NCI-H1092 (cell line): ENCODE measurements at regions not wholly inside any gene's neighbourhood (a gene's known extent, or its start where the extent isn't known, plus 50 kb on each side); places are given as distances from the start of the nearest gene placed in this dataset.

Experiments
- DNase-seq: peaks from one replicate; lab custom pipeline; 2025; lab: John Stamatoyannopoulos, UW

DNA sequence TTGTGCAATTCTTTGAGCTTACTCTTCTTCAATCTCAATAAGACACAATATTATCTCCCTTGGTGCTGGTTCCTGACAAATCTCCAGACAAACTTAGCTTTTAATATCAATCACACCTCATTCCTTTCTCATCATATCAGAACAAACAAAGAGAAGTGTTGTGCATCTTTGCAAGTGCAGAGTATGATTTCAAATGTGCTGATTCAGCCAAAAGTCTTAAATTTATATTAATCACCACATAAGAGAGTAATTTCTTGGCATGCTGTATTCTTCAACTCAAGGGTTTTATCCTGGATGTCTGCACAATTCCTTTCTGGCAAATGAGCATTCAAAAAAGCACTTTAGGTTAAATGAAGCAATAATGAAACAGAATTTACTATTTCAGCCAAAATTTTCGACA, 877.8 kb downstream of the ANKRD7 start:
- DNase-seq = no peak

DNA sequence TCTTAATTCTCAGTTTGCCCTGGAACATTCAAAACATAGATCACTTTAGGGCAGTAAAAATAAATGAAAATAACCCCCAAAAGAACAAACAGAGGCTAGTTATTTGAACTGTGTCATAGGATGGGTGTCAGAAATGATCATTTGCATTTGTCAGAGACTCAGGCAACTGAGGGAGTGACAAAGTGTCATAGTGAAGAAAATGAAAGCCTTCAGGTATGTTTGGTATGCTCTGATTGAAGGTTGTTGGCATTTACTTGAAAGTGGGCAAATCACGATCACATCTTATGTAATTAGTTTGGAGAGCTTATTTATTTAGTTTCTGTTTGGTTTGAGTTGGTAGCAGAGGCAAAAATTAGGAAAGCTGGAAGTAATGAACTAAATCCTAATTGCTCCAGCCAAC, 880.9 kb downstream of the ANKRD7 start:
- no peak for DNase-seq

DNA sequence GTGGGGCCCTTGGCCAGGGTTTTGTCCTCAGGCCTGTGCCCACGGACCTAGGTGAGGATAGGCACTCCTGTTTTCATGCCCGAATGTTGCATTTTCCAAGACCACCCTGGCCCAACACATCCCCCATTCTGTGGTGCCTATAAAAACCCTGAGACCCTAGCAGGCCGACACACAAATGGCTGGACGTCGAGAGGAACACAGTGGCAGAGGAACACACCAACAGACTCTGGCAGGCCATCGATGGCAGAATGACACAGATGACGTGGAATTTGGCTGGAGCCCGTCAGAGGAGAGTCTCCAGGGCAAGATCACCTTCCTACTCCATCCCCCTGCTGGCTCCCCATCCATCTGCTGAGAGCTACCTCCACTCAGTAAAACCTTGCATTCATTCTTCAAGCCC, 898.8 kb downstream of the ANKRD7 start:
- no peak for DNase-seq

DNA sequence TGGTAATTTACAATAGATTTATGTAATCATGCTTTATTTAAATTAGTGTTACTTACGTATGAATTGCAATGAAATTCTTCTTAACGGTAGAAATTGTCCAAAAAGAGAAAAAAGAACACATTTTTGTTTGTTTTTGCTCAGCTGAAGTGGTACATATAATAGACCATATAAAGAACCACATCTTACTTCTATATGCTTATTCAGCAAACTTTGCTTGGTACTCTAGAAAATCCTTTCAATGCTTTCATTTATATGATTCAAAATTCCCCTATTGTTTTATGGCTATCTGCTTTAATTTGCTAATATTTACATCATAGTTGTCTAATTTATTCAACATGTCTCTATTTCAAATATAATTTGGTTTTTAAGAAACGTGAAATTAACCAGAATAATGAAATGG, 903.2 kb downstream of the ANKRD7 start:
- DNase-seq = no peak

DNA sequence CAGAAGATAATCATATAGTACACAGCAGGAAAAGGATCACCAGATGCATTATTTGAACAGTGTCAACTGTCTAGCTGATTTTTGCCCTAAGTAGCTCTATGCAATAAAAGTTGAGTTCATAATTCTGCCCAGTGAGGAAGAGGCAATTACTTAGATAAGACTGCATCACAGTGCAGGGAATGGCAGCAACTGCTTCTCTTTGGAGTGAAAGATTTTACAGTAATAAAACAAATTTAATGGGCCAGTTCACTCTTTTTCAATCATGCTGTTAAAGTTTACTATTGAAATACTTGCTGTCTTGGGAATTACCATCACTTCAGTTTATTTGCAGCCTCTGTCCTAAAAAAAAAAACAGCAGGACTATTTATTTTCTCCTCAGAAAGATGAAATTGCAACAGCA, 907.9 kb downstream of the ANKRD7 start:
- DNase-seq = no peak

DNA sequence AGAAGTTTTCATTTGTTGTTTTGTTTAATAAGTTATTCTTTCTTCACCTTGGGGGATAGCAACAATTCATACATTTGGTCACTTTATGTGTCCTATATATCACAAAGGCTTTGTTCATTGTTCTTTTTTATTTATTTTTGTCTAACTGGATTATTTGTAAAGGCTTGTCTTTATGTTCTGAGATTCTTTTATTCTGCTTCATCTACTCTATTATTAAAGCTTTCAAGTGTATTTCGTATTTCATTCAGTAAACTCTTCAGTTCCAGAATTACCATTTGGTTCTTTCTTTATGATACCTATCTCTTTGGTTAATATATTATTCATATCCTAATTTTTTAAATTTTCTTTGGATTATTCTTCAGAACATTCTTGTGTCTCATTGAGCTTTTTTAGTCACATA, 942.9 kb downstream of the ANKRD7 start:
- DNase-seq = no peak

DNA sequence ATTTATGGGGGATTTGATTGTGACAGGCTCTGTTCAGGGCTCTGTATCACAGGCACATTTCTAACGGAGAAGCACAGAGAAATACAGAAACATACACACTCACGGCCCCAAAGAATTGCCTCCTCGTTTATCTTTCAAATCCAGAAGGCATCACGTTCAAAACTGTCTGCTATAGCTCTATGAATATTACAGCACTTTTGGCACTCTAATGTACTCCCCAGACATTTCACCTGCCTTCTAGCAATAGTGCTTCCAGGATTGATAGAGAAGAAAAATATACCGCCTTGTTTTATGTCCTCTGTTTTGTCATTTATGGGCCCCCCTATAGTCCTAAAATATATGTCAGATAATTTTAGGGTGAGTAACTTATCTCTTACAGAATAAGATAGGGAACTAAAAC, 947.5 kb downstream of the ANKRD7 start:
- DNase-seq = no peak

DNA sequence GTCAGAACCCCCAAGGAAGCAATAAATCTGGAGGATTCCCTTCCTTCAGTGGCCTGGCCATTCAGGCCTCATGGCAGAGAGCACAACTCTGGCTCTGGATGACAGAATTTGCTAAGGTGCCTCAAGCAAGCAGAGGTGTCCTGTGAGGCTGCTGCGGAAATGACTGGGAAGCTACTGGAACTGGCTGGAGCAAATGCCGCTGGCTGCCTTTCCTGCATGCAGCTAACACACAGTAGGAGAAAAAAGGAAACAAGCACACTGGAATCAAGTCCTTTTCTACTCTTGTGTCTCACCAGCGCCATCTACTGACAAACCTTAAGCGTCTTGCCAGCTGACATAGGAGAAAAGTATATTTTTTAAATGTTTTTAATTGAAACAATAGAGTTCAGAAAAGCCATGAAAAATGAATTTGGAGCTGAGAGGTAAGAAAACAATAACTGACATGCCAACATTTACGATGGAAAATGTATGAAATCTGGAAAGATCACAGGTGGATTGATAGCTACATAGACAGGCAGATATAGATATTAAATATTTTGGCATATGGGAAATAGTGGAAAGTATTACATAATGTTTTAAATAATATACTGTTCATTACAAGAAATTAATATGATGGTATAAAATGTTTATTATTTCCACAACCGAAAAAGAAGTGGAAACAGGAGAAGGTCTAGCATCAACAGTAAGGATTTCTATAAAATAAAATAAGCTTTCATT, 951.6 kb downstream of the ANKRD7 start:
- DNase-seq = peak; percentile 81

DNA sequence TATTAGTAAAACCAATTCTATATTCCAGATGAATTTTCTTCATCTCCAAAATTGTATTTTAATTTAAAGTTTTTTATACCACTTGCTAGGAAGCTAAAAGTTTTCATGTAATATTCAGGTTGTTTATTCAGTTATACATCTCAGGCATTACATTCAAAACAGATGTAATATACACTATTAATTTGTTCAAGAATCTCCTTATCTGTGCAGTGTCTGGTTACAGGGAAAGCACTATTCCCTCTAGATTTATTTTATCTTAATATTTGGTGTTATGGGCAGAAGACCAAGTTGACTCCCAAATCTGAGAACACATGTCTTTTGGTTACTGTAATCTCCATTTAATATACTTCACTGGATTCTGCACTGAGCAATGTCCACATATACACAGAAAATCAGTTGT, 953.4 kb downstream of the ANKRD7 start:
- DNase-seq = no peak

DNA sequence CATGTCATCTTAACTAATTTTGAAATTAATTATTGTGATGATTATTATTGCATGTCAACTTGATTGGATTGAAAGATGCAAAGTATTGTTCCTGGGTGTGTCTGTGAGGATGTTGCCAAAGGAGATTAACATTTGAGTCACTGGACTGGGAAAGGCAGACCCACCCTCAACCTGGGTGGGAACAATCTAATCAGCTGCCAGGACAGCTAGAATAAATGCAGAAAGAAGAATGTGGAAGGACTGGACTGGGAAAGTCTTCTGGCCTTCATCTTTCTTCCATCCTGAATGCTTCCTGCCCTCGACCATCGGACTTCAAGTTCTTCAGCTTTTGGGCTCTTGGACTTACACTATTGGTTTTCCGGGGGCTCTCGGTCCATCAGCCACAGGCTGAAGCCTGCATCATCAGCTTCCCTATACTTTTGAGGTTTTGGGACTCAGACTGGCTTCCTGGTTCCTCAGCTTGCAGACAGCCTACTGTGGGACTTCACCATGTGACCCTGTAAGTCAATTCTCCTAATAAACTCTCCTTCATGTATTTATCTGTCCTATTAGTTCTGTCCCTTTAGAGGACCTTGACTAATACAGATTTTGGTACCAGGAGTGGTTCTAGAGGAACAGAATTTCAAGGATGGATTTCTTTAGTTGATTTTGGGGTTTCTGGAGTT, 959.8 kb downstream of the ANKRD7 start:
- DNase-seq = no peak

DNA sequence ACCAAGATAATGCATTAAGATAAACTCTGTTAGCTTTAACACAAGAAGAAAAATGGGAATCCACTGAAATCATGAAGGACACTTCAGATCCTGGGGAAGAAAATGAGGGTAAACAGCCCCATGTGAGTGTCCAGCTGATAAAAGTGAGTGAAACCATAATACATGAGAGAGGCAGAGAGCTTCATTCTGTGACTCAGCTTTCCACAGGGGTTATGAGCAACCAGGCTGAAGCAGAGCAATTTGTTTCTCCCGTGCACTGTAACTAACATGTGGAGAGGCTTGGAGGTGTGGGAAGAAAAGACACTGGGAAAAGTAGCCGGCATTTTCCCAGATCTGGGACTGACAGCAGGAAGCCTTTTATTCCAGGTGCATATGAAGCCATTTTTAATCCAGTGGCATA, 971.7 kb downstream of the ANKRD7 start:
- DNase-seq = no peak

DNA sequence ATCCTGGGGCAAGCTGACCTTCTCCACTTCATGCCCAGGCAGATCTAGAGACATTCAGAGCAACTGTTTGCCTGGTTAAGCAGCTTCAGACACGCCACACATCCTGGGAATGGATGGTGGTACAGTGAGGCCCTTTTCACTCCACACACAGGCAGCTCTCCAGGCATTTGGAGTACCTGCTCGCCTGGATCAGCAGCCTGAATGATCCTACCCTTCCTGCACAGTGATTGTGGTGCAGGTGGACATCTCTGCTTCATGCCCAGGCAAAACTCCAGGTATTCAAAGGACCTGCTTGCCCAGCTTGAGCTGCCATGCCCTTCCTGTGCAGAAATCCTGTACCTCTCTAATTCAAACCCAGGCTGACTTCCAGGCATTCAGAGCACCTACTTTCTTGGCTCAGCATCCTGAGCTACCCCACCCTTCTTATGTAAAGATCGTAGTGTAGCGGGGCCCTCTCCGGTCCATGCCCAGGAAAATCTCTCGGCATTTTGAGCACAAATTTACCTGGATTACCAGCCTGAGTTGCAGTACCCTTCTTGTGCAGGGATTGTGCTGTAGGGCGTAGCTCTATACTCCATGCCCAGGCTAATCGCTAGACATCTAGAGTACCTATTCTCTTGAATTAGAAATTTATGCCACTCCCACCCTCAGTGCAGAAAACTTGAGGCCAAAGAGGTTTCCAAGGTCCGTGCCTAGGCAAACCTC, 972.8 kb downstream of the ANKRD7 start:
- no peak for DNase-seq

DNA sequence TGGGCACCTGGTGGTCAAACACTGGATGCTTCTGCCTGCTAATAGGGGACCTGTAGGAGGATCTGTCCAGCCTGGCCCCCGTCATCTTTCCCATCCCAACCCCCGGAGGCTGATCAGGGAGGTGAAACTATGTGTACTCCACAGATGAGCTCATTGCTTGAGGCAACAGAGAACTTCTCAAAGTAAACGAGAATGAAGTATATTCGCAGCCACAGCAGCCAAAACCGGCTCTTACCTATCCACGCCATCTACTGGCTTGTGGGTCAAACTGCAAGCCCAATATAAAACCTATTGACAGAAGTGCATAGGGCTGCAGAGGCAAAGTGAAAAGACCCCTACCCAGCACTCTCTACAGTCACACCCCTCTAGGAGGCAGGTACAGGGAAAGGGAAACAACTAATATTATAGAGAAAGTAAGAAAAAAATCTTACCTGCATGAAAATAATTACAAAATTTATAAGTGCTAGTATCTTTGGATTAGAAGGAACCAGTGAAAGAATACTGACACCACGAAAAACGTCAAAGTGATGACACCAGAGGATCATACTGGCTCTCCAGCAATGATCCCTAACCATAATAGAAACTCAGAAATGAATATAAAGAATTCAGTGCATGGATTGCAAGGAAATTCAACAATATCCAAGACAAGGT, 973.5 kb downstream of the ANKRD7 start:
- peak; percentile 57 for DNase-seq

DNA sequence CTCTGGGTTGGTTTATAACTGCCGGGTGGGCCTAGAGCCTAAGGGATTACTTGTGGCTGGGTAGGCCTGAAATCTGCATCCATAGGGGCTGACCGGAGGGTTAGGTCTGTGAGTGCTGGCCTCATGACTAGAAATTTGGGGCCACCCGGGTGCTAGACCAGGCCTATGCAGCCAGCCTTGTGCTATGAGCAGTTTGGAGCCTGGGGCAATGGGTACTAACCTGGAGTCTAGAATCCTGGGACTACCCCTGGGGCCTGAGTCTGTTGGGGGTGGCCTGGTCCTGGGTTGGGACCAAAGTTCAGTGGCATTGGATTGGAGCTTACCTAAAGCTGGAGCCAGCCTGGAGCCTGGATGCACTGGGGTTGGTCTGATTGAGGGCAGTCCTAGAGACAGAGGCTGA, 995.2 kb downstream of the ANKRD7 start:
- no peak for DNase-seq

DNA sequence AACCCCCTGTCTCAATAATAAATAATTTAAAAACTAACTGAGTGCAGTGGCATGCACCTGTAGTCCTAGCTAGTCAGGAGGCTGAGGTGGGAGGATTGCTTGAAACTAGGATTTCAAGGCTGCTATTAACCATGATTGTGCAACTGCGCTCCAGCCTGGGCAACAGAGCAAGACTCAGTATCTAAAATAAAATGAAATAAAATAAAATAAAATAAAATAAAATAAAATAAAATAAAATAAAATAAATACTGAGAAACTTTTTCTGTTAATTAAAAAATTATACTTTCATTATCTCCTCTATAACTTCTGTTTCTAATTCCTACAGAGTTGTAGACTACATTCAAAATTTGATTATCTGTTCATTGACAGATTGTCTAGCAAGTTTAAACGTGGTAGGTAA, 999.4 kb downstream of the ANKRD7 start:
- no peak for DNase-seq

DNA sequence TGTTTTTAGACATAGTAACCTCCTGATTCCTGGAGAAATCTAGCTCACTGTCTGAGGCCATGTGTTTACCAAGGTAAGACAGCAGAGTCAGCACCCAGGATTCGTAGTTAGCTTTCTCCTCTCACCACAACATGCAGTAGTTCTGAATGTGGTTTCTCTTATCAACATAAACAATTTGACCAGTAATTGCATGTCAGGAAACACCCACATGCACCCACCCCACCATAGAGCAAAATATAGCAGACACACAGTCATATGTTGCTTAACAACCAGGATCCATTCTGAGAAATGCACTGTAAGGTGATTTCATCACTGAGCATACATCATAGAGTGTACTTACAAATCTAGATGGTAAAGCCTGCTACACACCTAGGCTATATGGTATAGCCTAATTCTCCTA, 1004.0 kb downstream of the ANKRD7 start:
- DNase-seq = no peak

DNA sequence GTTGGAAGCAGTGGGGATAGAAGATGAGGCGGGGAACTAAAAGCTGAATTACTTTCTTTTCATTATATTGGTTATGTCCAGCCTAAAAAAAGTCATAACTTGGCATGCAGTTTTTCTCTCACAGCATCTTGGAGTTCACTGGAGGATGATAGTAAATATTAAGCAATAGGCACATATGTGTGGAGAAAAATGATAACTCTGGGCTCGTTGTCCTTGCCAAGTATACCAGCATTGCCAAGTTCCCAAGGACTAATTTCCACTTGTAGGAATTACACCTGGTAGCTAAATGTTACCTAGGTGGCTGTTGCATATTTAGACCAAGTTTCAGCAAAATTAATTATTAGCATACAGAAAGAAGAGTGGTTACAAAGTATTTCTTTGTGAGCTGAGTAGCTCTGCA, 1007.6 kb downstream of the ANKRD7 start:
- DNase-seq = no peak

DNA sequence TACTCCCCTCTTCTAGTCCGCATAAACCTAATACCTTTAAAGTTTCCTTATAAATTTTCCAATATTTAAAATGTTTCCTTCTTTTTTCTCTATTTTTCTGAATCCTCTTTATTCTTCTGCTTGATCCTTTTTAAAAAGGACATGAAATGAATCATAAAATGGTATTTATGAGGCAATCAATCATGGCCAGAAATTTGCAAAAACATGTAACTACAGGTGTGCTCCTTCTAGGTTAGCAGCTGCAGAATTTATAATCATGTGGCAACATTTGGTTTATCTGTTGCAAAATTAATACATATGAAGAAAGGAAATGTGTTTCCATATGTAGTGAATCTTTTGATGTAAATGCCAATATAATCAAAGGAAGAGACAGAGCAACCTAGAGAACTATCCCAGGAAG, 1008.5 kb downstream of the ANKRD7 start:
- DNase-seq = no peak

DNA sequence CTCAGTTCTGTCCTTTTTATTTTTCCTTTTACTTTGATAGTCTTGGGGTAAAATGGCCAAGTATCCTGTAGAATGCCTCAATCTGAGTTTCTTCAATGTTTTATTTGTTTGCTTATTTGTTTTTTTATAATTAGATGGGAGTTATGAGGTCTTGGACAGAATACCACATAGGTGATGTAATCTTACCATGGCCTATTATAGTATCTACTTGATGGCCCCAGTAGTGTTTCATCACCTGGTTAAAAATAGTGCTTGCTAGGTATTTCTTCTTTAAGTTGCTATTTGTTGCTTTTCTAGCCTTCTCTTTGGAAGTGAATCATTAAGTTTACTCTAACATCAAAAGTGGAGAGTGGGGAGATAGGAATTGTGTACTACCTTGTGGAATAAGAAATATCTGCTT, 1020.0 kb upstream of the KCND2 start:
- DNase-seq = no peak

DNA sequence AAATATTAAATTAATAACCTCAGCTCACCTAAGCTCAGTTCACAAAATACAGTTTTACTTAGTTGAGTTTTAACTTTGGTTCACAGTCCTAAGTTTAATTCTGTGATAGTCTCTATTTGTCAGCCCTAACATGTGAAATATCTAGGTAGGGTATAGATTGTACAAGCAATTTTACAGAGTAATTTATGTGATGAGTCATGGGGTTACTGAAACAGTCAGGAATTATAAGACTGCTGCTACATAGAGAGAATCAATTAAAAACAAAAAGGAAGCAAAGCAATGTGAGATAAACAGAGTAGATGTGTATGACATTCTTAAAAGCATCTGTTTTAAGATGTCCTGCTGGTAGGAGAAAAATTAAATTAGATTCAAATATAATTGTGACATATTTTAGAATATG, 1018.2 kb upstream of the KCND2 start:
- DNase-seq = no peak

DNA sequence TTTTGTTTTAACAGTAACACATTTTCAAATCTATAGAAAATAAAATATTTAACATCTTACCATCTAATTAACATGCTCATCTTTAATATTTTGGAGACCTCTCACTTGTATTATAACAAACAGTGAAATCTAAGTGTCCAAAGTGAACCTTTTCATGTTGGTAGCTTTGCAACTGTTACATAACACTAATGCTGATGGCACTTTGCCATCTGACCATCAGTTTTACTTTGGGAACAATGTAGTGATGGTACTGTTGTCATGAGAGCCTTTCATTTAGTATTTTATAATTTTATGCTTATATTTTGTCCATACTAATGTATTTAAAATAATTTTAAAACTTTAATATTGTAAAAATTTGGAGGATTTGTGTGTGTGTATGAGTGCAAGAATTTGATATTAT, 1017.0 kb upstream of the KCND2 start:
- no peak for DNase-seq

DNA sequence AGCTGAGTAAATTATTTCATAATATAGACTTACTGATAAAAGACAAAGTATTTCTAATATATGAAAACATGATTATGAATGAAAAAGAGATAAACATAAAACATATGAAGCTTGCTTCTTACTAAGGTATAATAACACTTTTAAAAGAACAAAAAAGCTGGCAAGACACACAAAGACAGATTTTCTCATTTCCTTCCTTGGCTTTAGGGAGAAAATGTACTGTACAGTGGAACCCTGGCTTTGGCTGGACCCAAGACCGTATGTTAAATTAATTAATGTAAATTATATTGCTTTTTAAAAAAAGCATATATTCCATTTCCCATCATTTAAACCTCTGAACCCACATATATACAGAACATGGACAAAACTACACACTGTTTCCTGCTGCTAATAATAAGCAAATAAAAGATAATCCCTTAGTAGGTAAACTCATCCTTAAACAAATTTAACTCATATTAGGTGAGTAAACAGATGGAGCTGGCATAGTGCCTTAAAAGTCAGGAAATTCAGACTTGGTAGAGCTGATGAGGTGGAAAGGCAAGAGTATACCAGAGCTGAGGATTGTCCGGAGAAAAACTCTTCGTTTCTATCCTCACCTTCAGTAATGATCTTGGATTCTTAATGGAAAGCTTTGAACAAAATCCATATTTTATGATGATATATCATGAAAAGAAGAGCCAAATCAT, 1016.4 kb upstream of the KCND2 start:
- DNase-seq = peak; percentile 10
